PC-9 (cell line): ENCODE measurements at regions not wholly inside any gene's neighbourhood (a gene's known extent, or its start where the extent isn't known, plus 50 kb on each side); places are given as distances from the start of the nearest gene placed in this dataset.

Source experiments
- BruUV-seq: library from RNA; stranded (reverse); fragments of 400-500 nt; replicated peaks from 2 replicates; lab custom pipeline; 2021; lab: Mats Ljungman, UMichigan
- CTCF ChIA-PET: fragments of 300-600 bp; sonication (Branson Sonifier 250); formaldehyde crosslinking; loops from one replicate; lab custom pipeline; 2022; ENCODE audit warnings: antibody characterized with exemption; lab: Charles Lee
- POLR2A ChIA-PET: fragments of 300-600 bp; sonication (Branson Sonifier 250); formaldehyde crosslinking; loops from one replicate; lab custom pipeline; 2022; ENCODE audit warnings: antibody characterized with exemption; ENCODE audit not compliant: unreplicated experiment; lab: Charles Lee
- DNase-seq, 2 experiments: peaks; one replicate each; pipeline versions ENCODE4 v3.0.0 to v3.0.0-alpha.2; 2015 to 2022; ENCODE audit warnings: mixed read lengths in 1 of 2
- H2AFZ ChIP-seq: fragments of 200-600 bp; sonication (generic); 2 replicates; pipeline ENCODE4 v1.8.1; 2017; ENCODE audit warnings: antibody characterized with exemption
- H3F3A ChIP-seq: fragments of 200-600 bp; sonication (generic); 2 replicates; pipeline ENCODE4 v1.8.1; 2017; ENCODE audit warnings: antibody characterized with exemption, mild to moderate bottlenecking, low read depth; ENCODE audit not compliant: insufficient read depth
- H3K27ac ChIP-seq: fragments of 200-600 bp; sonication (generic); 2 replicates; pipeline ENCODE4 v1.6.1; 2016; ENCODE audit warnings: mixed run types
- H3K27me3 ChIP-seq: fragments of 200-600 bp; sonication (generic); 2 replicates; pipeline ENCODE4 v1.6.1; 2016; ENCODE audit warnings: low read depth, mixed run types; ENCODE audit not compliant: insufficient read depth
- H3K36me3 ChIP-seq: fragments of 200-600 bp; sonication (generic); 2 replicates; pipeline ENCODE4 v1.6.1; 2016; ENCODE audit warnings: low read depth, mixed run types
- H3K4me1 ChIP-seq: fragments of 200-600 bp; sonication (generic); replicated peaks from 2 replicates; pipeline ENCODE4 v1.6.1; 2016; ENCODE audit warnings: mixed run types; ENCODE audit not compliant: insufficient read depth
- H3K4me2 ChIP-seq: fragments of 200-600 bp; sonication (generic); 2 replicates; pipeline ENCODE4 v1.6.1; 2017; ENCODE audit warnings: mixed run types
- H3K4me3 ChIP-seq: fragments of 200-600 bp; sonication (generic); 2 replicates; pipeline ENCODE4 v1.6.1; 2016; ENCODE audit warnings: mixed run types
- H3K79me2 ChIP-seq: fragments of 200-600 bp; sonication (generic); 2 replicates; pipeline ENCODE4 v1.6.1; 2017; ENCODE audit warnings: low read depth, mixed run types
- H3K9me2 ChIP-seq: fragments of 200-600 bp; sonication (generic); 2 replicates; pipeline ENCODE4 v1.8.1; 2017; ENCODE audit warnings: mild to moderate bottlenecking; ENCODE audit not compliant: insufficient read depth
- H3K9me3 ChIP-seq: fragments of 200-600 bp; sonication (generic); 2 replicates; pipeline ENCODE4 v1.8.1; 2016; ENCODE audit warnings: low read depth; ENCODE audit not compliant: insufficient read depth
- H4K20me1 ChIP-seq: fragments of 200-600 bp; sonication (generic); 2 replicates; pipeline ENCODE4 v1.8.1; 2017; ENCODE audit not compliant: insufficient read depth
- CTCF ChIP-seq: fragments of 200-600 bp; sonication (generic); conservative IDR thresholded peaks from 2 replicates; pipeline ENCODE4 v1.6.1; 2017; ENCODE audit warnings: mixed run types, antibody characterized with exemption, mild to moderate bottlenecking, moderate library complexity
- EZH2 ChIP-seq: fragments of 200-600 bp; sonication (generic); IDR thresholded peaks from 2 replicates; pipeline ENCODE4 v1.8.0; 2017; ENCODE audit warnings: antibody characterized with exemption, low read depth
- intact Hi-C: fragments of 100-400 bp; cut with micrococcal nuclease; formaldehyde crosslinking; loops from one replicate; pipeline ENCODE4 v1.10.0; 2022; ENCODE audit not compliant: unreplicated experiment

- no peaks in the 10 kb centered on the region for H3K79me2 ChIP-seq
- no peak for DNase-seq
- no peak overlapping the region for H3K4me2 ChIP-seq
- TF ChIP-seq CTCF (no peak), EZH2 (no peak)
- intact Hi-C loops, result loop anchor here (10.0 kb wide), 1 partner anchor 1183 kb away; no protein-coding TSS in a partner anchor
- no peaks in the 10 kb centered on the region for H3K27me3 ChIP-seq
- H2AFZ ChIP-seq, result peak overlapping the region; percentile 62; the same call in 1 of the 2 replicates
- H3K9me3 ChIP-seq, result no peaks in the 10 kb centered on the region
- no peak overlapping the region for H3K27ac ChIP-seq
- no TSS peak for BruUV-seq
- H3K4me1 ChIP-seq, result no peaks in the 10 kb centered on the region
- no peaks in the 10 kb centered on the region for H3K9me2 ChIP-seq
- H4K20me1 ChIP-seq, result no peaks in the 10 kb centered on the region
- ChIA-PET POLR2A (no interaction called here), CTCF (no interaction called here)
- no peaks in the 10 kb centered on the region for H3F3A ChIP-seq
- no peaks in the 10 kb centered on the region for H3K36me3 ChIP-seq
- H3K4me3 ChIP-seq, result no peak overlapping the region
Observed at GRCh38 chr21:16081304-16081703, 351.5 kb downstream of the USP25 start.

DNA sequence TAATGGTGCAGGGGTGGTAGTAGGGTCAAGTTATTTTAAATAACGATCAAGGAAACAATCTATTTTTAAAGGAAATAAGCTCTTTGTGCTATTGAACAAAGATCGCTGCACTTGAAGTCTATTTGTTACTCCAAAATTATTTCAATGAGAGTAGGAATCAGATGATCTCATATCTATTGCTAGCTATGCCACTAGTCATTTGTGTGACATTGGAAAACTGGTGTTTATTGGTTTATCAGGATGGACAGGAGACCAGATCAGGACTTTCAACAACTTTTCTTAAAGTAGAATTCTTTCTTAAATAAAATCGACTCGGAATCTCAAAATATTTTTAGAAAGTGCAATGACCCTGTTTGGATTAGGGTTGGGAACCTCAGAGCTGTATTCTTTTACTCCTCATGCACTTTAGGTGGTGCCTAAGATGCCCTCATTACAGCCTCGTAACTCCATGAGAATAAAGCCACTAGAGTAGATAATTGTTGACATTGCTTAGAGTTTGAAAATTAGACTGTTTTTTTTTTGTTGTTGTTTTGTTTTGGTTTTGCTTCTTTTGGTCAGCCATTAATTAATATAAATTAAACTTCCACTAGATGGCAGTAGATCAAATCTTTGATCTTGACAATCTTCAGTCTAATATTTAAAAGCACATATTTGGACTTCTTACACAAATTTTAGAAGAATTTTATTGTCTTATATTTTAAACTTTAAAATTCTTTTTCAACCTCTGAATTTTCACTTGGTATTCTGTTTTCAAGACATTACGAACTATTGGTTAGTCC is 352.4 kb downstream of the USP25 start:
- BruUV-seq, result no TSS peak

GRCh38 chr21:16084776-16085364 is 355.1 kb downstream of the USP25 start:
- intact Hi-C loops, result loop anchor here (10.0 kb wide), 1 partner anchor 1180 kb away; no protein-coding TSS in a partner anchor
- H3K4me1 ChIP-seq, result no peaks in the 10 kb centered on the region
- no peak overlapping the region for H3K27ac ChIP-seq
- ChIA-PET POLR2A (no interaction called here), CTCF (no interaction called here)
- TF ChIP-seq EZH2, result no peak
- TF ChIP-seq CTCF, result no peak
- H3F3A ChIP-seq, result no peaks in the 10 kb centered on the region
- H3K36me3 ChIP-seq, result no peaks in the 10 kb centered on the region
- no peaks in the 10 kb centered on the region for H3K27me3 ChIP-seq
- no peaks in the 10 kb centered on the region for H3K9me3 ChIP-seq
- H3K4me3 ChIP-seq, result no peak overlapping the region
- no peak overlapping the region for H3K4me2 ChIP-seq
- no TSS peak for BruUV-seq
- no peaks in the 10 kb centered on the region for H3K9me2 ChIP-seq
- H4K20me1 ChIP-seq, result no peaks in the 10 kb centered on the region
- no peaks in the 10 kb centered on the region for H3K79me2 ChIP-seq
- no peak overlapping the region for H2AFZ ChIP-seq
- peak in 1 of 2 experiments; percentile 1 for DNase-seq

More for the DNA sequence above, 352.4 kb downstream of the USP25 start:
- no peaks in the 10 kb centered on the region for H3K9me3 ChIP-seq
- ChIA-PET POLR2A (no interaction called here), CTCF (interaction anchor here (0.7 kb wide), 3 partner anchors 233 to 467 kb away, joined by 4 to 18 read pairs (median 7); no protein-coding TSS in a partner anchor)
- no peak overlapping the region for H3K27ac ChIP-seq
- H3K4me2 ChIP-seq, result peak overlapping the region; percentile 47; the same call in 1 of the 2 replicates
- no peak overlapping the region for H3K4me3 ChIP-seq
- no peaks in the 10 kb centered on the region for H3K9me2 ChIP-seq
- no peak overlapping the region for H2AFZ ChIP-seq
- TF ChIP-seq EZH2 (no peak), CTCF (peak; percentile 61)
- H3K36me3 ChIP-seq, result no peaks in the 10 kb centered on the region
- no peaks in the 10 kb centered on the region for H3K27me3 ChIP-seq
- H3K4me1 ChIP-seq, result no peaks in the 10 kb centered on the region
- no peaks in the 10 kb centered on the region for H3F3A ChIP-seq
- DNase-seq, result no peak
- H3K79me2 ChIP-seq, result no peaks in the 10 kb centered on the region
- intact Hi-C loops, result loop anchor here (1.0 to 10.0 kb wide), 2 partner anchors 248 to 1183 kb away; no protein-coding TSS in a partner anchor
- H4K20me1 ChIP-seq, result no peaks in the 10 kb centered on the region
